GM18505 (cell line): ENCODE measurements at regions not wholly inside any gene's neighbourhood (a gene's known extent, or its start where the extent isn't known, plus 50 kb on each side); places are given as distances from the start of the nearest gene placed in this dataset.

ENCODE experiments used
- ATAC-seq: cut with Tn5 transposase; IDR thresholded peaks from one replicate; pipeline ENCODE4 v1.9.1; 2021; ENCODE audit not compliant: unreplicated experiment
- POLR2A ChIP-seq: IDR thresholded peaks from 4 replicates; pipeline ENCODE4 v1.6.1; 2011; ENCODE audit warnings: borderline replicate concordance; ENCODE audit not compliant: insufficient read depth, insufficient read length; ENCODE audit errors: extremely low read depth

- ATAC-seq, result no peak
- no peak for TF ChIP-seq POLR2A
These were observed 509.6 kb downstream of the MRPL39 start for GRCh38 chr21:25097648-25098047.

GRCh38 chr21:25094695-25095094, 512.6 kb downstream of the MRPL39 start:
- no peak for ATAC-seq

GRCh38 chr21:25092441-25093011, 514.8 kb downstream of the MRPL39 start:
- TF ChIP-seq POLR2A, result no peak
- ATAC-seq, result no peak

More at GRCh38 chr21:25094695-25095094, 512.6 kb downstream of the MRPL39 start:
- TF ChIP-seq POLR2A, result no peak

- no peak for ATAC-seq
- no peak for TF ChIP-seq POLR2A
These were observed 526.2 kb downstream of the MRPL39 start for GRCh38 chr21:25081096-25081495.

DNA sequence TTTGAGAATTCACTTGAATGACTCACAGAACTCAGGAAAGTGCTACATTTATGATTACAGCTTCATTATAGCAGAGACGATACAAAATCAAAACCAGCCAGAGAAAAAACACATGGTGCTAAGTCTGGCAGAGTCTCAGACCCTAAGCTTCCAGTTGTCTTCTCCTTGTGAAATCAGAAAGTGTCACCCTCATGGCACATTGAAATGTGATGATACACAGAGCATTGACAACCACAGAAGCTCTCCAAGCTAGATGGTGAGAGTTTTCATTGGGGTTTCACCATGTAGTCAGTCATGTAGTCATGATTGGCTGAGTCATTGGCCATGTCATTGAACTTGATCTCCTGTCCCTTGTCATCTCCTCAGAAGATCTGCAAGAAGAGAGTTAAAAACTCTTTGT, 526.6 kb downstream of the MRPL39 start:
- ATAC-seq, result no peak

GRCh38 chr21:25080141-25080540, 527.1 kb downstream of the MRPL39 start:
- no peak for TF ChIP-seq POLR2A

More for the DNA sequence above, 526.6 kb downstream of the MRPL39 start:
- TF ChIP-seq POLR2A, result no peak

DNA sequence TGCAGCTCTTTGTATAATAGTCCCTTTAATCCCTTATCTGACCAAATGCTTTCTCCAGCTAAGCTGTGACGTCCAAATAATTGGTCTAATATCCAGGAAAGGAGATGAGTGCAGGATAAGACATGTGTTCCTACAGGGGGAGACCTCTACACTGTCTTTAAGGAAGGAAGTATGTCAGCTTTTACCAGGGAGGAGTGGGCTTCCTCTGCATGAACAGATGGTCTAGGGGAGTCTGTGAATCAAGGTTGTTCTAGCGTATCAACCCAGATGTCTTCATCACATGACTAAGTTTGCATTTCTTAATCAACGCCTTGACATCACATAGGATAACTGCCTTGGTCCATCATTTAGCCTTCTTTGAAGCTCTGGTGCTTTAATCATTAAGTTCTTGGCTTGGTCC, 528.2 kb downstream of the MRPL39 start:
- TF ChIP-seq POLR2A, result no peak

More at GRCh38 chr21:25080141-25080540, 527.1 kb downstream of the MRPL39 start:
- ATAC-seq, result no peak

DNA sequence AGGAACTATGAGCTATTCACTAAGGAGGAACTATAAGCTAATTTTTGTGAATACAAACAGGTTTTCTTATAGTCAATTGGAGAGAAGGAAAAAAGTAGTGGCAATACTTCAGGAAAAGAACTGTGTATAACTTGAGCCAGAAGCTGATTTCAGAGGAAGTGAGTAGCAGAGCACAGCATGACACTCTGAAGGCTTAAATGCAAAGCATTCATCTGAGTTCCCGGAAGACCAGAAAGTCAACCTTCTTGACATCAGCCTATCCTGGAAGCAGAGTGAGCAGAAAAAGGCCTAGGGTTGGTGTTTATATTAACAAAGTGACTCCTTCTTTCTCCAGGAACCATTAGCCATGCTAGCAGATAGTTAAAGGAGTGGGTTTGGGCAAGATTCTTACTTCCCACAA, 545.2 kb downstream of the MRPL39 start:
- no peak for ATAC-seq
- TF ChIP-seq POLR2A, result no peak

More for the DNA sequence above, 528.2 kb downstream of the MRPL39 start:
- ATAC-seq, result no peak

- TF ChIP-seq POLR2A, result no peak
These were observed 552.6 kb downstream of the MRPL39 start for GRCh38 chr21:25054689-25055088.

DNA sequence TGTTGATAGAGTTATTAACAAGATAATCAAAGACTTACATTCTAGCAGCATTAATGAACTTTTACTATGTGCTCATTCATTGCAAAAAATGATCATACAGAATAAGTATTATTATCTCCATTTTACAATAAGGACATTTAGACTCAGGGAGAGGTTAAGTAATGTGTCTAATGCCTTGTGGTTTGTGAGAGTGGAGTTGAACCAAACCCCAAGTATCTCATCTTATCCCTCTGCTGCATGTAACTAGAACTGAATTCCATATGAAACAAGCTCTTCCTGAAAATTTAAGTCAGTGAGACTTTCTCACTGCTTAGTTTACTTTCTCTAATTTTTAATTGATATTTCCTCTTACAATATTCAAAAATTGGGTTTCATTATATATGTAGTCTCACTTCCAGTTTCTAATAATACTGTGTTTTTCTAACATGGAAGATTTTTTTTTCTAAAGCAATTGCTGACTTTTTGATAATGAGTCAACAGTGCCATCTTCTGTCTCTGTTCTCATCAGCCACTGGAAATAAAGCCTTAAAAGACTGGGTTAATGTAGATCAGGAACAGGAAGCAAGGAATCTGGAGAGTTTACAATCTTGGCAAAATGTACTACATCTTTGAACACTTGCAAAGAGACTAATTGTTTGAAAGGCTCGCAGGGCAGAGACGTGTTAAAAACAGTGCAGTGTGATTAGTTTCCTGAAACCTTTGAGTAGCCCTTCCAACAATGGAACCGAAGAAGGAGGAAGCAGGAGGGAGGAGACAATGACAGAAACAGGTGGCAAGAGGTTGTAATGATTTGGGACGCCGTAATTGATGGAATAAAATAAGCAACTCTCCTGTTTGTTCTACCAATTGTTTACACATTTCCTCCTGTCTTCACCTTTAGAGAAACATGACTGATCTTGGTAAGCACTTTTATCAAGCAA, 567.6 kb downstream of the MRPL39 start:
- peak; percentile 82 for ATAC-seq
- TF ChIP-seq POLR2A, result no peak

More at GRCh38 chr21:25054689-25055088, 552.6 kb downstream of the MRPL39 start:
- no peak for ATAC-seq

DNA sequence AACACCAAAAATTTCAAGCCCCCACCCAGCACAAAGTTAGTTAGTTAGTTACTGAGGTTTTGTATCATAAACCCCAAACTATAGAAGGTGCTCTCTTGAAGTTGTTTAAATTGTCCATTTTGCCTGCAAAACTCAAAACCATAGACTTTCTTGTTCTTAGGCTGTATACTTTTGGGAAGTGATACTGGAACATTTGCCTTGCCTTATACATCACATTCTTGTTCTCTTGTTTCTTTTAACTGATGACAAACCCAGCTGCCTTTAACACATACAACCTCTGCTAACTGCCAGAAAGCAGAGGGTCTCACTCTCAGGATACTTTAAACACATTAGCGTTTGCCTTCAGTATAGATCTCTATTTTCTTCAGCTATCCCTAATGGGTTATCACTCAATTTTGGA, 570.5 kb downstream of the MRPL39 start:
- no peak for TF ChIP-seq POLR2A
- ATAC-seq, result no peak

DNA sequence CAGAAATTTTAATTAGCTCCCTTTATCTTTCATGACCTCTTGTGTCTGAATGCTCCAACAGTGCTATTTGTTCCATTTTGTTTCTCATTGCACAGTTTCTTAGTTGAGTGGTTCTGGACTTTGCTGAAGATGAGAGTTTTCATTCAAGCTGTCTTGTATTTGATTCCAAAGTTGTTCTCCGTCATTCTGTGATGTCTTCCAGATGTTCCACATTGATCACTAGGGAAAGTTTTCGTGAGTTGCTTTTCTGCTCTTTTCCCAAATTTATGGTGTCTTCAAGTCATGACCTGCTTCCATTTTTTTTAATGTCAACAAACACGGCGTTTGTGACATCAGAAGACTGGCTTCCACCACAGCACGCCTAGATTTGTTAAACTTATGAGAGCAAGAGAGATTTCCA, 575.5 kb downstream of the MRPL39 start:
- TF ChIP-seq POLR2A, result no peak
- ATAC-seq, result no peak

- ATAC-seq, result no peak
- TF ChIP-seq POLR2A, result no peak
These were observed 577.7 kb downstream of the MRPL39 start for GRCh38 chr21:25029580-25029979.

GRCh38 chr21:25025596-25025995, 581.7 kb downstream of the MRPL39 start:
- ATAC-seq, result no peak

More at GRCh38 chr21:25025596-25025995, 581.7 kb downstream of the MRPL39 start:
- TF ChIP-seq POLR2A, result no peak
